SK-N-MC (cell line): ENCODE measurements at regions not wholly inside any gene's neighbourhood (a gene's known extent, or its start where the extent isn't known, plus 50 kb on each side); places are given as distances from the start of the nearest gene placed in this dataset.

ENCODE experiments used
- EZH2 ChIP-seq: fragments of 200-600 bp; sonication (generic); IDR thresholded peaks from one replicate; pipeline ENCODE4 v1.6.1; 2017; ENCODE audit warnings: antibody characterized with exemption
- POLR2AphosphoS5 ChIP-seq: IDR thresholded peaks from 2 replicates; pipeline ENCODE4 v1.6.1; 2012; ENCODE audit warnings: mild to moderate bottlenecking, low read depth, low read length, borderline replicate concordance

DNA sequence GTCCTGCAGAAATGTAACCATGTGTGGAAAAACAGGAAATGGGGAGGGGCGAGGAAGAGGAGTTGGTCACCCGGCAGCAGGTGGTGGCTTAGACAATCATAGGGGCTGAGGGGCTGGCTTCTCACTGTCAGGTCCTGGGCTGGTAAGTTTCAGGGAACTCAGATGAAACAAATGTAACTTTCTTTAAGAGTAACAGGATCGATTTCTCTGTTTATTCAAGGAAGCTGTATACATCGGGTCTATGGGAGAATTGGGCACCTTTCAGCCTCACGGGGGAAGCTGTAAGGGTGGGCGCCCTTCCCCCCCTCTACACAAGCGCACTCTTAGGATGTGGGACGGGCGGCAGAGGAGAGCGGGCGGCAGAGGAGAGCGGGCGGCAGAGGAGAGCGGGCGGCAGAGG is 104.3 kb upstream of the SIMC1 start:
- no peak for TF ChIP-seq POLR2AphosphoS5
- no peak for TF ChIP-seq EZH2
